Brain microvascular endothelial cell (primary cell): ENCODE measurements at regions not wholly inside any gene's neighbourhood (a gene's known extent, or its start where the extent isn't known, plus 50 kb on each side); places are given as distances from the start of the nearest gene placed in this dataset.
A peak's percentile ranks its signal among the peaks of the same experiment; 100 is the strongest.

Experiments
- DNase-seq: peaks from one replicate; pipeline ENCODE4 v3.0.0-alpha.2; 2020
- H3K27ac ChIP-seq: fragments of 250-450 bp; sonication (Bioruptor Pico); 2 replicates; pipeline ENCODE4 v1.5.1; 2020; ENCODE audit warnings: mild to moderate bottlenecking, moderate library complexity
- H3K27me3 ChIP-seq: fragments of 250-450 bp; sonication (Bioruptor Pico); replicated peaks from 2 replicates; pipeline ENCODE4 v1.5.1; 2020; ENCODE audit warnings: mild to moderate bottlenecking
- H3K36me3 ChIP-seq: fragments of 250-450 bp; sonication (Bioruptor Pico); replicated peaks from 2 replicates; pipeline ENCODE4 v1.5.1; 2020; ENCODE audit warnings: mild to moderate bottlenecking
- H3K4me3 ChIP-seq: 2 replicates; pipeline ENCODE4 v1.5.1; 2011; ENCODE audit warnings: low read depth, mild to moderate bottlenecking, control low read depth, low read length, moderate library complexity
- in situ Hi-C: cut with HindIII; loops from 2 replicates; pipeline ENCODE4 v1.10.0; 2017; ENCODE audit warnings: low sequenced_read_pairs, low pct_ligation_motif_present
- TF ChIP-seq, protein P1 (sequence below): IDR thresholded peaks from 2 replicates; pipeline ENCODE4 v1.5.1; 2011; ENCODE audit warnings: low read depth, mild to moderate bottlenecking, moderate library complexity, low read length, control low read depth, inconsistent platforms; ENCODE audit errors: missing control alignments

DNA sequence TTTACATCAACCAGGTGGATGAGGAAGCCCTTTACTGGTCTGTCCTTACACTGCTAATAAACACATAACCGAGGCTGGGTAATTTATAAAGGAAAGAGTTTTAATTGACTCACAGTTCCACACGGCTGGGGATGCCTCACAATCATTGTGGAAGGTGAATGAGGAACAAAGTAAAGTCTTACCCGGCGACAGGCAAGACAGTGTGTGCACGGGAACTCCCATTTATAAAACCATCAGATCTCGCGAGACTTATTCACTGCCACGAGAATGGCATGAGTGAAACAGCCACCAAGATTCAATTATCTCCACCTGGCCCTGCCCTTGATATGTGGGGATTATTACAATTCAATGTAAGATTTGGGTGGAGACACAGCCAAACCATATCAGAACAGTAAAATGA, 67.3 kb upstream of the GRAMD2B start:
- no peak overlapping the region for H3K4me3 ChIP-seq
- in situ Hi-C loops, result no loop called here
- DNase-seq, result no peak
- H3K27me3 ChIP-seq, result no peaks in the 10 kb centered on the region
- no peaks in the 10 kb centered on the region for H3K36me3 ChIP-seq
- no peak overlapping the region for H3K27ac ChIP-seq
- TF ChIP-seq, protein P1, sequence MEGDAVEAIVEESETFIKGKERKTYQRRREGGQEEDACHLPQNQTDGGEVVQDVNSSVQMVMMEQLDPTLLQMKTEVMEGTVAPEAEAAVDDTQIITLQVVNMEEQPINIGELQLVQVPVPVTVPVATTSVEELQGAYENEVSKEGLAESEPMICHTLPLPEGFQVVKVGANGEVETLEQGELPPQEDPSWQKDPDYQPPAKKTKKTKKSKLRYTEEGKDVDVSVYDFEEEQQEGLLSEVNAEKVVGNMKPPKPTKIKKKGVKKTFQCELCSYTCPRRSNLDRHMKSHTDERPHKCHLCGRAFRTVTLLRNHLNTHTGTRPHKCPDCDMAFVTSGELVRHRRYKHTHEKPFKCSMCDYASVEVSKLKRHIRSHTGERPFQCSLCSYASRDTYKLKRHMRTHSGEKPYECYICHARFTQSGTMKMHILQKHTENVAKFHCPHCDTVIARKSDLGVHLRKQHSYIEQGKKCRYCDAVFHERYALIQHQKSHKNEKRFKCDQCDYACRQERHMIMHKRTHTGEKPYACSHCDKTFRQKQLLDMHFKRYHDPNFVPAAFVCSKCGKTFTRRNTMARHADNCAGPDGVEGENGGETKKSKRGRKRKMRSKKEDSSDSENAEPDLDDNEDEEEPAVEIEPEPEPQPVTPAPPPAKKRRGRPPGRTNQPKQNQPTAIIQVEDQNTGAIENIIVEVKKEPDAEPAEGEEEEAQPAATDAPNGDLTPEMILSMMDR, result no peak

DNA sequence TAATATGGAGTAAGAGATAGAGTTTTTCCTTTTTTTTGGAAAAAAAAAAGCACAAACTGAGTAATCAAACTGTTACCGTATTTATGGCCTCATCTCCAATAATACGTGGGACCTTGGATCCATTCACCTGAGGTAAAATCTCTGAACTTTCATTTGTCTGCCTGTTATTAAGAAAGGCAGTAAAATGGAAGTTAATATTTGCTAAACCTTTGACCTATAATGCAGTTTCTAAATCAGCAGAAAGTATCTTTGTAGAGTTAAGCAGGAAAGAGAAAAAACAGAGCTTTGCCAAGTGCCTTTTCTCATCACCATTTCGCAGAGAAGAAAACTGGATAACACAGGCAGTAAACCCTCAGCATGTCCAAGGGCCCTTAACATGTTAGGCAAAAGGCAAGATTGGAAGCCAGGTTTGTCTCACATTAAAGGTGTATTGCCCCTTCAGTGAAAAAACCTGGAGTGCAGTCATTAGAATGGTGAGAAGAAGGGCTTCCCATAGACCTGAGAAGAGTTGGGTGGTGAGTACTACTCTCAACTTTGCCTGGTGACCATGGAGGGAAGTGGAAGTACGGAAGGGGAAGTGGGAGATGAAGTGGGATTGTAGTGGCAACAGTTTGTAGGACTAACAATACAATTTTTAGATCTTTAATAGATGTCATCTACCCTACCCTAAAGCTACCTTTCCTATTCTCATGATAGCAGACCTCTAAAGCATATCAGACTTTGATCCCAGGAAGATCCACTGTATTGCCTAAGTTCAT, 65.4 kb upstream of the GRAMD2B start:
- no peaks in the 10 kb centered on the region for H3K27me3 ChIP-seq
- TF ChIP-seq, protein P1, result no peak
- no peak for DNase-seq
- H3K36me3 ChIP-seq, result no peaks in the 10 kb centered on the region
- in situ Hi-C loops, result no loop called here
- H3K4me3 ChIP-seq, result no peak overlapping the region
- H3K27ac ChIP-seq, result no peak overlapping the region

DNA sequence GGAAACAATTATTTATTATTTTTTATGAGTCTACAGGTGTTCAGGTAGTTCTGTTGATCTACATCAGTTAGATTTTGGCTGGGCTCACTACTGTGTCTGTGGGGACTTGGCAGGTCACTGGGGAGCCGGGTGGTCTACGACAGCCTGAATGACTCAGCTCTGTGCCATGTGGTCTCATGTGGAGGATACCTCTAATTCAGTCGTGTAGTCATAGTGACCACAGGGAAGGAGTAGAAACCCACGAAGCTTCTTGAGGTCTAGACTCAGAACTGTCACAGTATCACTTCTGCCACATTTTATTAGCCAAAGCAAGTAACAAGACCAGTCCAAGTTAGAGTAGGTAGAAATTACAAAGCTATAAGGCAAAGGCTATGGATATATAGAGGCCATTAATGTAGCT, 64.7 kb upstream of the GRAMD2B start:
- TF ChIP-seq, protein P1, result no peak
- DNase-seq, result peak; percentile 50
- H3K27ac ChIP-seq, result no peak overlapping the region

DNA sequence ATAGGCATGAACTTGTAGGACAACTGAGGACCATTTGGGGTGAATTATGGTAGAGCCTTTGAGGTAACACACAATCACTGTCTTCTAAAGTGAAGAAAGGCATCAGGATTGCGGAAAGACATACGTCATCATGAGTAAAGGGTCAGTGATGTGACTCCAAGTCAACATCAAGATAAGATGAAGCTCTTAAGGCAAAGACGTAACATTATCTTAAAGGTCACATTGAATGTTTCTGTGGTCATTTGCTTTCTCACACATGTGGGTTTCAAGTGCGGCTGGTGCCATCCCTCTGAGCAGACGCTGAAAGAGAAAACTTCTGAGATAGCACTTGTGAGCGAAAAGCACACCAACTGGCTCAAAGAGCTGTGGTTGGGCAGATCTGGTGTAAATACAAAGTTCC, 63.3 kb upstream of the GRAMD2B start:
- in situ Hi-C loops, result no loop called here
- no peaks in the 10 kb centered on the region for H3K27me3 ChIP-seq
- TF ChIP-seq, protein P1, result no peak
- no peaks in the 10 kb centered on the region for H3K36me3 ChIP-seq
- no peak for DNase-seq
- peak overlapping the region; percentile 23 for H3K27ac ChIP-seq
- H3K4me3 ChIP-seq, result no peak overlapping the region

More for the DNA sequence above, 64.7 kb upstream of the GRAMD2B start:
- no peak overlapping the region for H3K4me3 ChIP-seq
- no peaks in the 10 kb centered on the region for H3K36me3 ChIP-seq
- in situ Hi-C loops, result no loop called here
- H3K27me3 ChIP-seq, result no peaks in the 10 kb centered on the region

DNA sequence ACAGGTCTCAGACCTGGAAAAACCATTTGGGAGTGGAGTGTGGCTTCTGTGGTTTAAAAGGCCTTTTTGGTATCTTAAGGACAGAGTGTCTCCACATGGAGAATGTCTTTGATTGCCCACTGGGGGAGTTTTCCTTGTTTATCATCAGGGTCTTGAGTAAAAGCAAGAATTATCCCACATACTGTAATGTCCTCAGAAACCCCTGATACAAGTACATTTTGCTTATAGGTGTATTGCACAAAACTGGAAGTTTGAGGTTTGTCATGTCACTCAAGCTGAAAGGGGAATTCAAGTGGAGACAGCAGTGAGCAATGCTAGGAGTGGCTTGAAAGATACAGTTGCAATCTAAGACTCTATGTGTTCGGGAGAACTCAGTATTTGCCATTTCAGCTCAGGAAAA, 62.7 kb upstream of the GRAMD2B start:
- in situ Hi-C loops, result no loop called here
- H3K27ac ChIP-seq, result peak overlapping the region; percentile 23
- H3K4me3 ChIP-seq, result no peak overlapping the region
- TF ChIP-seq, protein P1, result no peak
- DNase-seq, result no peak
- no peaks in the 10 kb centered on the region for H3K36me3 ChIP-seq
- H3K27me3 ChIP-seq, result no peaks in the 10 kb centered on the region

DNA sequence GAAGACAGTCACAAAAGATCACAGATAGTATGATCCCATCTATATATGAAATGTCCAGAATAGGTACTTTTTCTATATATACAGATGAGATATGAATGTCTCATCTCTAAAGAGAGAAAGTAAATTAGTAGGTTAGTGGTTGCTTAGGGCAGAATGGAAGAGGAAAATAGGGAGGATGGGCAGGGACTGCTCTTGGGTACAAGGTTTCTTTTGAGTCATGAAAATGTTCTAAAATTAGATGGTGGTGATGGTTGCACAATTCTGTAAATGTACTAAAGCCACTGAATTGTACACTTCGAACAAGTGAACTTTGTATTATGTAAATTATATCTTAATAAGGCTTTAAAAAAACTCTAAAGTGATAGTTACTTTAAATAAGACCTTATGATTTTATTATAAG, 59.6 kb upstream of the GRAMD2B start:
- H3K27ac ChIP-seq, result no peak overlapping the region
- TF ChIP-seq, protein P1, result no peak
- no peaks in the 10 kb centered on the region for H3K36me3 ChIP-seq
- no peak overlapping the region for H3K4me3 ChIP-seq
- DNase-seq, result no peak
- H3K27me3 ChIP-seq, result no peaks in the 10 kb centered on the region
- in situ Hi-C loops, result no loop called here
